Prostate gland (tissue), 2 donors: ENCODE measurements at regions not wholly inside any gene's neighbourhood (a gene's known extent, or its start where the extent isn't known, plus 50 kb on each side); places are given as distances from the start of the nearest gene placed in this dataset.

Experiments used
- POLR2A ChIP-seq: fragments of 450-650 bp; IDR thresholded peaks from one replicate; pipeline ENCODE4 v1.6.1; 2016; ENCODE audit warnings: antibody characterized with exemption, mild to moderate bottlenecking
- TF ChIP-seq, protein P1 (sequence below), 4 experiments: fragments of 200-600 bp in 2 of 4; fragments of 450-650 bp in 2 of 4; sonication (generic) in 2 of 4; IDR thresholded peaks; 1 replicate in 3 of 4; 2 replicates in 1 of 4; pipeline ENCODE4 v1.5.1; 2016 to 2019; ENCODE audit warnings: antibody characterized with exemption in 4 of 4, mild to moderate bottlenecking in 2 of 4, moderate library complexity in 2 of 4

DNA sequence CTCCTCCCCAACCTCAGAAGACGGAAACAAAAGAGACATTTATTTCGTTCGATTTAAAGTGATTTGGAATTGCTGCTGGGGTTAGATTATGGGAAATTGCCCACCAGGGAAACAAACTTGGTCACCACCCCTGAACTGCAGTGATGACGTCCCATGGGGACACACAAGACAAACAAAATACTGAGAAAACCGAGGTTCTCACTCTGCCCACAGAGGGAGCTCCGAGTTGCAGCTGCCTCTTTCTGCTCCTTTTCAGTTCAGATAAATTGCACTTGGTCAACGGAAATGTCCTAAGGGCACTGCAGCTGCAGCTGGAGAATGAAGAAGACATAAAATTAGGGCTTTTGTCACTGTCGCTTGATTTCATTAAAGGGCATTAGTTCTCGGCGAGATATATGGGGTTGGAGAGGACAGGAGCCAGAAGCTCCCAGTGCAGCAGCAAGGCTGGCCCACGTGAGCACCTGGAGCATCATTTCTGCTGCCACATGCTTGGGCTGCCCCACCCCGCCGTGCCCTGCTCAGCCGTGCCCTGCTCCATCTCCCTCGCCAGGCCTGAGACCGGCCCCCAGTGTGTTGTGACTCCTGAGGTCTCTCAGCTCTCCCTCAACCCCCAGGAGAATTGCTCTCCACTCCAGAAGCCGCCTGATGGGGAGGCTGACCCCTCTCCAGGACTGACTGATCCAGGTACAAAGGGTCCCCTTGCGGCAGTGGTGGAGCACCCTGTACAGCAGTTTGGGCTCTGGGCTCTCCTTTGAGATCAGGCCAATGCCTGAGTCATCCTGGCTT is 231.7 kb upstream of the AJAP1 start:
- TF ChIP-seq, protein P1, sequence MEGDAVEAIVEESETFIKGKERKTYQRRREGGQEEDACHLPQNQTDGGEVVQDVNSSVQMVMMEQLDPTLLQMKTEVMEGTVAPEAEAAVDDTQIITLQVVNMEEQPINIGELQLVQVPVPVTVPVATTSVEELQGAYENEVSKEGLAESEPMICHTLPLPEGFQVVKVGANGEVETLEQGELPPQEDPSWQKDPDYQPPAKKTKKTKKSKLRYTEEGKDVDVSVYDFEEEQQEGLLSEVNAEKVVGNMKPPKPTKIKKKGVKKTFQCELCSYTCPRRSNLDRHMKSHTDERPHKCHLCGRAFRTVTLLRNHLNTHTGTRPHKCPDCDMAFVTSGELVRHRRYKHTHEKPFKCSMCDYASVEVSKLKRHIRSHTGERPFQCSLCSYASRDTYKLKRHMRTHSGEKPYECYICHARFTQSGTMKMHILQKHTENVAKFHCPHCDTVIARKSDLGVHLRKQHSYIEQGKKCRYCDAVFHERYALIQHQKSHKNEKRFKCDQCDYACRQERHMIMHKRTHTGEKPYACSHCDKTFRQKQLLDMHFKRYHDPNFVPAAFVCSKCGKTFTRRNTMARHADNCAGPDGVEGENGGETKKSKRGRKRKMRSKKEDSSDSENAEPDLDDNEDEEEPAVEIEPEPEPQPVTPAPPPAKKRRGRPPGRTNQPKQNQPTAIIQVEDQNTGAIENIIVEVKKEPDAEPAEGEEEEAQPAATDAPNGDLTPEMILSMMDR (IDR thresholded peaks at IDR 0.05): no peak
- no peak for TF ChIP-seq POLR2A
